ENCODE measurements at regions not wholly inside any gene's neighbourhood (a gene's known extent, or its start where the extent isn't known, plus 50 kb on each side); places are given as distances from the start of the nearest gene placed in this dataset.

- H3K4me3 ChIP-seq: no peak overlapping the region
- H3K27ac ChIP-seq (ENCODE audit: low read depth in 1 of 2, low read length in 1 of 2): no peak overlapping the region
- TF ChIP-seq CTCF (IDR thresholded peaks at IDR 0.05; ENCODE audit: control extremely low read depth, extremely low read depth): no peak
- peaks cover 0 to 18% (median 10%) of the 10 kb centered on the region in 5 donors for H3K4me1 ChIP-seq (ENCODE audit: control insufficient read depth in 5 of 5, insufficient read depth in 5 of 5, low read length in 5 of 5)
- H3K9ac ChIP-seq (ENCODE audit: insufficient read depth in 1 of 2, low read length in 2 of 2): no peak overlapping the region
- peaks cover 0 to 4% (median 3%) of the 10 kb centered on the region in 4 donors for H3K36me3 ChIP-seq (ENCODE audit: control insufficient read depth in 4 of 4, insufficient read depth in 4 of 4, low read length in 4 of 4)
- H3K9me3 ChIP-seq (ENCODE audit: control insufficient read depth in 4 of 4, insufficient read depth in 3 of 4, low read length in 3 of 4): no peaks in the 10 kb centered on the region
- H3K27me3 ChIP-seq (ENCODE audit: control insufficient read depth in 3 of 3, insufficient read depth in 3 of 3, low read length in 2 of 3): no peaks in the 10 kb centered on the region
- ATAC-seq (ENCODE audit: insufficient read depth, low FRiP score): no peak
- DNase-seq: no peak
- WGBS, 2 donors: 58 to 79% methylated on average over 3 of the region's 3 CpGs
Measured at GRCh38 chr14:100401792-100402191, 78.7 kb downstream of the SLC25A47 start.

GRCh38 chr14:100402631-100403030 is 79.5 kb downstream of the SLC25A47 start:
- Histone ChIP-seq H3K4me3 (no peak overlapping the region), H3K36me3 (ENCODE audit: control insufficient read depth in 4 of 4, insufficient read depth in 4 of 4, low read length in 4 of 4) (peaks cover 0 to 3% (median under 1%) of the 10 kb centered on the region in 4 donors), H3K27me3 (ENCODE audit: control insufficient read depth in 3 of 3, insufficient read depth in 3 of 3, low read length in 2 of 3) (no peaks in the 10 kb centered on the region), H3K9me3 (ENCODE audit: control insufficient read depth in 4 of 4, insufficient read depth in 3 of 4, low read length in 3 of 4) (no peaks in the 10 kb centered on the region), H3K9ac (ENCODE audit: insufficient read depth in 1 of 2, low read length in 2 of 2) (no peak overlapping the region), H3K4me1 (ENCODE audit: control insufficient read depth in 5 of 5, insufficient read depth in 5 of 5, low read length in 5 of 5) (peaks cover 0 to 20% (median 12%) of the 10 kb centered on the region in 5 donors), H3K27ac (ENCODE audit: low read depth in 1 of 2, low read length in 1 of 2) (no peak overlapping the region)
- DNase-seq: peak; percentile 41 to 58 (median 45)
- no peak for ATAC-seq (ENCODE audit: insufficient read depth, low FRiP score)
- TF ChIP-seq CTCF (IDR thresholded peaks at IDR 0.05; ENCODE audit: control extremely low read depth, extremely low read depth): no peak
- 34 to 51% methylated on average over 7 of the region's 7 CpGs for WGBS, 2 donors

- H3K9ac ChIP-seq (ENCODE audit: insufficient read depth in 1 of 2, low read length in 2 of 2): no peak overlapping the region
- H3K36me3 ChIP-seq (ENCODE audit: control insufficient read depth in 4 of 4, insufficient read depth in 4 of 4, low read length in 4 of 4): peaks cover 0 to under 1% (median 0%) of the 10 kb centered on the region in 4 donors
- H3K9me3 ChIP-seq (ENCODE audit: control insufficient read depth in 4 of 4, insufficient read depth in 3 of 4, low read length in 3 of 4): no peaks in the 10 kb centered on the region
- DNase-seq (no peak), ATAC-seq (ENCODE audit: insufficient read depth, low FRiP score) (no peak)
- no peaks in the 10 kb centered on the region for H3K27me3 ChIP-seq (ENCODE audit: control insufficient read depth in 3 of 3, insufficient read depth in 3 of 3, low read length in 2 of 3)
- peaks cover 0 to 20% (median 12%) of the 10 kb centered on the region in 5 donors for H3K4me1 ChIP-seq (ENCODE audit: control insufficient read depth in 5 of 5, insufficient read depth in 5 of 5, low read length in 5 of 5)
- no peak overlapping the region for H3K4me3 ChIP-seq
- WGBS, 2 donors: 92 to 96% methylated on average over 5 of the region's 5 CpGs
- TF ChIP-seq CTCF (IDR thresholded peaks at IDR 0.05; ENCODE audit: control extremely low read depth, extremely low read depth): no peak
- H3K27ac ChIP-seq (ENCODE audit: low read depth in 1 of 2, low read length in 1 of 2): no peak overlapping the region
Measured at GRCh38 chr14:100403105-100403504, 80.0 kb downstream of the SLC25A47 start.

GRCh38 chr14:100403802-100404365 is 80.7 kb downstream of the SLC25A47 start:
- Histone ChIP-seq H3K36me3 (ENCODE audit: control insufficient read depth in 4 of 4, insufficient read depth in 4 of 4, low read length in 4 of 4) (no peaks in the 10 kb centered on the region), H3K4me1 (ENCODE audit: control insufficient read depth in 5 of 5, insufficient read depth in 5 of 5, low read length in 5 of 5) (peaks cover 0 to 20% (median 12%) of the 10 kb centered on the region in 5 donors), H3K9ac (ENCODE audit: insufficient read depth in 1 of 2, low read length in 2 of 2) (no peak overlapping the region), H3K9me3 (ENCODE audit: control insufficient read depth in 4 of 4, insufficient read depth in 3 of 4, low read length in 3 of 4) (no peaks in the 10 kb centered on the region), H3K4me3 (no peak overlapping the region), H3K27me3 (ENCODE audit: control insufficient read depth in 3 of 3, insufficient read depth in 3 of 3, low read length in 2 of 3) (no peaks in the 10 kb centered on the region), H3K27ac (ENCODE audit: low read depth in 1 of 2, low read length in 1 of 2) (no peak overlapping the region)
- TF ChIP-seq CTCF (IDR thresholded peaks at IDR 0.05; ENCODE audit: control extremely low read depth, extremely low read depth): no peak
- WGBS, 2 donors: 97 to 98% methylated on average over 10 of the region's 10 CpGs
- DNase-seq (no peak), ATAC-seq (ENCODE audit: insufficient read depth, low FRiP score) (no peak)

Measured in lung (tissue), 11 donors.